ENCODE measurements at regions not wholly inside any gene's neighbourhood (a gene's known extent, or its start where the extent isn't known, plus 50 kb on each side); places are given as distances from the start of the nearest gene placed in this dataset.

DNA sequence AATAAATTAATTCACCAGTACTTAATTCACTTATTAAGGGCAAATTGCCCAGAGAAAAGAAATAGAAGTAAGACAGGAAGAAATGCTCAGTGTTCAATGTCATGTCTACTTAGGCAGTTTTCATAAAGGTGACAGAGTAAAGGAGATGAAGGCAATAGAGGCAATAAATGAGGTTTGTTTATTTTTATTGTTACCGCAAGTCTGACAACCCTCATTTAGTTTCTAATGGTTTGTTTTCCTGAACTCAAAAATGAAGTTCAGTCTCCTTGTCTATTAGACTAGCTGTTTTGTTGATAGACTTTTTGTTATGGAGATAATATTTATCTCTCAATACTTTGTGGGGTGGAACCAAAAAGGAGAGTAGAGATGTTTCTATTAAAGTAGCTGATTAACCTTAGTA, 258.3 kb downstream of the C3orf38 start:
- Histone ChIP-seq H3K4ac (ENCODE audit: low read depth, low read length) (no peak overlapping the region), H3K27ac (ENCODE audit: insufficient read depth, low read length) (no peak overlapping the region), H3K56ac (ENCODE audit: extremely low read depth, insufficient read depth, low read length) (no peak overlapping the region), H3K4me3 (ENCODE audit: insufficient read depth, low read depth, low read length) (no peak overlapping the region), H3K18ac (ENCODE audit: low read depth, low read length) (no peak overlapping the region), H2AFZ (replicated peaks; ENCODE audit: low read length, poor library complexity) (no peak overlapping the region), H4K91ac (ENCODE audit: insufficient read depth, low read depth, low read length) (no peak overlapping the region), H2AK9ac (replicated peaks; ENCODE audit: low read depth, low read length, poor library complexity) (no peak overlapping the region), H3K9me1 (ENCODE audit: insufficient read depth, low read length) (no peaks in the 10 kb centered on the region), H2BK5ac (ENCODE audit: low read depth, low read length, poor library complexity, severe bottlenecking) (no peak overlapping the region), H4K20me1 (ENCODE audit: insufficient read depth, low read length) (no peaks in the 10 kb centered on the region), H3K23ac (ENCODE audit: low read depth, low read length) (no peak overlapping the region), H3K9me3 (ENCODE audit: control insufficient read depth, insufficient read depth, low read length) (no peaks in the 10 kb centered on the region), H4K8ac (ENCODE audit: low read depth in 2 of 2, low read length in 2 of 2) (no peak overlapping the region), H3K27me3 (ENCODE audit: control insufficient read depth, insufficient read depth, low read length) (no peaks in the 10 kb centered on the region), H2BK20ac (ENCODE audit: low read depth, low read length) (no peak overlapping the region), H3K14ac (replicated peaks; ENCODE audit: low read depth, low read length) (no peak overlapping the region), H4K5ac (ENCODE audit: low read depth, low read length) (no peak overlapping the region), H3K4me2 (ENCODE audit: low read depth, low read length) (no peak overlapping the region), H2BK15ac (ENCODE audit: low read depth, low read length) (no peak overlapping the region), H2AK5ac (ENCODE audit: low read depth, low read length) (no peak overlapping the region), H3K79me1 (ENCODE audit: low read depth in 1 of 2, low read length in 2 of 2) (no peaks in the 10 kb centered on the region), H2BK120ac (ENCODE audit: low read depth, low read length) (no peak overlapping the region), H3K9ac (ENCODE audit: low read depth, low read length) (no peak overlapping the region), H3K4me1 (ENCODE audit: control insufficient read depth, insufficient read depth, low read length) (no peaks in the 10 kb centered on the region), H3K36me3 (ENCODE audit: control insufficient read depth, insufficient read depth, low read length) (no peaks in the 10 kb centered on the region)
- intact Hi-C loops (cut with micrococcal nuclease), result no loop called here
- dilution Hi-C loops (cut with HindIII; ENCODE audit: low sequenced_read_pairs, unreplicated experiment), result no loop called here
- ChIA-PET CTCF (no interaction called here), POLR2A (ENCODE audit: unreplicated experiment) (no interaction called here)
- DNase-seq, result no peak
- ATAC-seq (ENCODE audit: low read depth), result no peak
- in situ Hi-C loops (cut with MboI; ENCODE audit: low sequenced_read_pairs), result no loop called here
- TF ChIP-seq RCOR1 (IDR thresholded peaks at IDR 0.05; ENCODE audit: insufficient replicate concordance, low read length) (no peak), MXI1 (IDR thresholded peaks at IDR 0.05; ENCODE audit: borderline replicate concordance, low read depth, low read length) (no peak), NFE2L2 (IDR thresholded peaks at IDR 0.05; ENCODE audit: low read depth, low read length) (no peak), RAD21 (IDR thresholded peaks at IDR 0.05; ENCODE audit: low read length) (no peak), SMC3 (IDR thresholded peaks at IDR 0.05; ENCODE audit: low read depth, low read length) (no peak), RFX5 (IDR thresholded peaks at IDR 0.05; ENCODE audit: low read depth, low read length) (no peak), MAZ (IDR thresholded peaks at IDR 0.05; ENCODE audit: borderline replicate concordance, low read depth, low read length) (no peak), FOS (IDR thresholded peaks at IDR 0.05; ENCODE audit: low read depth, low read length) (no peak), CHD1 (IDR thresholded peaks at IDR 0.05; ENCODE audit: low read depth, low read length) (no peak), BHLHE40 (IDR thresholded peaks at IDR 0.05; ENCODE audit: low read depth, low read length) (no peak), POLR2A (IDR thresholded peaks at IDR 0.05; ENCODE audit: low read depth, low read length) (no peak), MAFK (IDR thresholded peaks at IDR 0.05; ENCODE audit: low read depth, low read length) (no peak)
- TF ChIP-seq, protein P1, sequence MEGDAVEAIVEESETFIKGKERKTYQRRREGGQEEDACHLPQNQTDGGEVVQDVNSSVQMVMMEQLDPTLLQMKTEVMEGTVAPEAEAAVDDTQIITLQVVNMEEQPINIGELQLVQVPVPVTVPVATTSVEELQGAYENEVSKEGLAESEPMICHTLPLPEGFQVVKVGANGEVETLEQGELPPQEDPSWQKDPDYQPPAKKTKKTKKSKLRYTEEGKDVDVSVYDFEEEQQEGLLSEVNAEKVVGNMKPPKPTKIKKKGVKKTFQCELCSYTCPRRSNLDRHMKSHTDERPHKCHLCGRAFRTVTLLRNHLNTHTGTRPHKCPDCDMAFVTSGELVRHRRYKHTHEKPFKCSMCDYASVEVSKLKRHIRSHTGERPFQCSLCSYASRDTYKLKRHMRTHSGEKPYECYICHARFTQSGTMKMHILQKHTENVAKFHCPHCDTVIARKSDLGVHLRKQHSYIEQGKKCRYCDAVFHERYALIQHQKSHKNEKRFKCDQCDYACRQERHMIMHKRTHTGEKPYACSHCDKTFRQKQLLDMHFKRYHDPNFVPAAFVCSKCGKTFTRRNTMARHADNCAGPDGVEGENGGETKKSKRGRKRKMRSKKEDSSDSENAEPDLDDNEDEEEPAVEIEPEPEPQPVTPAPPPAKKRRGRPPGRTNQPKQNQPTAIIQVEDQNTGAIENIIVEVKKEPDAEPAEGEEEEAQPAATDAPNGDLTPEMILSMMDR (conservative IDR thresholded peaks at IDR 0.05; ENCODE audit: low read depth, low read length), result no peak
- TF ChIP-seq, protein P2, sequence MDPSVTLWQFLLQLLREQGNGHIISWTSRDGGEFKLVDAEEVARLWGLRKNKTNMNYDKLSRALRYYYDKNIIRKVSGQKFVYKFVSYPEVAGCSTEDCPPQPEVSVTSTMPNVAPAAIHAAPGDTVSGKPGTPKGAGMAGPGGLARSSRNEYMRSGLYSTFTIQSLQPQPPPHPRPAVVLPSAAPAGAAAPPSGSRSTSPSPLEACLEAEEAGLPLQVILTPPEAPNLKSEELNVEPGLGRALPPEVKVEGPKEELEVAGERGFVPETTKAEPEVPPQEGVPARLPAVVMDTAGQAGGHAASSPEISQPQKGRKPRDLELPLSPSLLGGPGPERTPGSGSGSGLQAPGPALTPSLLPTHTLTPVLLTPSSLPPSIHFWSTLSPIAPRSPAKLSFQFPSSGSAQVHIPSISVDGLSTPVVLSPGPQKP (IDR thresholded peaks at IDR 0.05; ENCODE audit: borderline replicate concordance, low read depth, low read length), result no peak
- TF ChIP-seq, protein P3, sequence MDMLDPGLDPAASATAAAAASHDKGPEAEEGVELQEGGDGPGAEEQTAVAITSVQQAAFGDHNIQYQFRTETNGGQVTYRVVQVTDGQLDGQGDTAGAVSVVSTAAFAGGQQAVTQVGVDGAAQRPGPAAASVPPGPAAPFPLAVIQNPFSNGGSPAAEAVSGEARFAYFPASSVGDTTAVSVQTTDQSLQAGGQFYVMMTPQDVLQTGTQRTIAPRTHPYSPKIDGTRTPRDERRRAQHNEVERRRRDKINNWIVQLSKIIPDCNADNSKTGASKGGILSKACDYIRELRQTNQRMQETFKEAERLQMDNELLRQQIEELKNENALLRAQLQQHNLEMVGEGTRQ (IDR thresholded peaks at IDR 0.05; ENCODE audit: low read depth, low read length), result no peak
- BruUV-seq (replicated peaks), result no TSS peak
- WGBS, 2 experiments (ENCODE audit: extremely low coverage in 2 of 2, insufficient read length in 1 of 2), result no CpG with 5 or more reads among the region's 1 CpG

Data from IMR-90 (cell line).